ENCODE measurements at regions not wholly inside any gene's neighbourhood (a gene's known extent, or its start where the extent isn't known, plus 50 kb on each side); places are given as distances from the start of the nearest gene placed in this dataset.

DNA sequence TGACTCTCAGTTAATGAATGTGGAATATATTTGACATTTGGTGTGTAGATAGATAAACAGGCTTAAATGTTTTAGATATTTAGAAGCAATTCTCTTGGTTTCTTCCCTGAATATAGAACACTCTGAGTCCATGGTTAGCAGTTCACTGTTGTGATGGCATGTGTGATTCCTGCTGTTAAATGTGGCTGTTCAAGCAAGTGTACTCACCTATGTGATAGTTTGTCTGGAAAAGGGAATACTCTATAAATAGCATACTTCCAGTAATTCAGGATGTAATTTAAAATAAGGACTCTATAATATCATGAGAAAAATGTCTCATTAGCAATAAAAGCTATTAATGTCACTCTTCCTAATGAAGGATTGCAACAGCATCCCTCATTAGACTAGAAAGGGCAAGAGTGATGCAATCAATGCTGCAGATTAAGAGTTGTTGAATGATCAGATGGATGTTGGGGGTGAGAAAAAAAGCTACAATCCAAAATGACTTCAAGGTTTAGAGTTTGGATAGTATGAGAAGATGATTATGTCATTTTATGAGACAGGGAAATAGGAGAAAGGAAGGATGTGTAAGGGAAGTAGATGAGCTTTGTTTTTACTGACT lies 201.8 kb upstream of the WDFY3 start:
- H3K27me3 ChIP-seq = no peaks in the 10 kb centered on the region
- ATAC-seq = no peak
- no peaks in the 10 kb centered on the region for H3K36me3 ChIP-seq (replicated peaks in 1 of 2; ENCODE audit: insufficient read depth in 1 of 2, low read depth in 2 of 2)
- H3K4me3 ChIP-seq = no peak overlapping the region
- intact Hi-C loops (cut with DNase I) = no loop called here
- H3K9me3 ChIP-seq = no peaks in the 10 kb centered on the region
- DNase-seq = no peak
- no peak for TF ChIP-seq POLR2A (IDR thresholded peaks at IDR 0.05)
- TF ChIP-seq, protein P1, sequence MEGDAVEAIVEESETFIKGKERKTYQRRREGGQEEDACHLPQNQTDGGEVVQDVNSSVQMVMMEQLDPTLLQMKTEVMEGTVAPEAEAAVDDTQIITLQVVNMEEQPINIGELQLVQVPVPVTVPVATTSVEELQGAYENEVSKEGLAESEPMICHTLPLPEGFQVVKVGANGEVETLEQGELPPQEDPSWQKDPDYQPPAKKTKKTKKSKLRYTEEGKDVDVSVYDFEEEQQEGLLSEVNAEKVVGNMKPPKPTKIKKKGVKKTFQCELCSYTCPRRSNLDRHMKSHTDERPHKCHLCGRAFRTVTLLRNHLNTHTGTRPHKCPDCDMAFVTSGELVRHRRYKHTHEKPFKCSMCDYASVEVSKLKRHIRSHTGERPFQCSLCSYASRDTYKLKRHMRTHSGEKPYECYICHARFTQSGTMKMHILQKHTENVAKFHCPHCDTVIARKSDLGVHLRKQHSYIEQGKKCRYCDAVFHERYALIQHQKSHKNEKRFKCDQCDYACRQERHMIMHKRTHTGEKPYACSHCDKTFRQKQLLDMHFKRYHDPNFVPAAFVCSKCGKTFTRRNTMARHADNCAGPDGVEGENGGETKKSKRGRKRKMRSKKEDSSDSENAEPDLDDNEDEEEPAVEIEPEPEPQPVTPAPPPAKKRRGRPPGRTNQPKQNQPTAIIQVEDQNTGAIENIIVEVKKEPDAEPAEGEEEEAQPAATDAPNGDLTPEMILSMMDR (IDR thresholded peaks at IDR 0.05) = no peak
- H3K27ac ChIP-seq = no peak overlapping the region
- no peaks in the 10 kb centered on the region for H3K4me1 ChIP-seq

GRCh38 chr4:85170241-85170640 lies 203.8 kb upstream of the WDFY3 start:
- TF ChIP-seq, protein P1 (IDR thresholded peaks at IDR 0.05) = no peak
- no peak for TF ChIP-seq POLR2A (IDR thresholded peaks at IDR 0.05)
- Histone ChIP-seq H3K9me3 (no peaks in the 10 kb centered on the region), H3K4me1 (no peaks in the 10 kb centered on the region), H3K27ac (no peak overlapping the region), H3K27me3 (no peaks in the 10 kb centered on the region), H3K36me3 (replicated peaks in 1 of 2; ENCODE audit: insufficient read depth in 1 of 2, low read depth in 2 of 2) (no peaks in the 10 kb centered on the region), H3K4me3 (no peak overlapping the region)
- ATAC-seq = no peak
- intact Hi-C loops (cut with DNase I) = no loop called here
- no peak for DNase-seq

DNA sequence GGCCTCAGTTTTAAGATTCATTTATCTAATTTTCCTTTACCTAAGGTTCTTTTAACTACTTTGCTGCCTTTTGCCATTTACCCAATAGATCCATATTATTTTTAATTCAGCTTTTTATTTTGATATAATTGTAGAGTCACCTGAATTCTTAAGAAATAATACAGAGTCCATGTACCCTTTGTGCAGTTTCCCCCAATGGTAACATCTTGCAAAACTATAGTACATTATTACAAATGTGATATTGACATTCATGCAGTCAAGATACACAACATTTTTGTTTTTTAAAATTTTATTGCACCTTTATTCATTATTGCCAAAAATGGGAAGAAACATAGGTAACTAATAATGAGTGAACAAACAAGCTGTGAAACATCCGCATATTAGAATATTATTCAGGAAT lies 208.7 kb upstream of the WDFY3 start:
- no peak for ATAC-seq
- WGBS, 2 donors = 90 to 92% methylated on average over 1 of the region's 1 CpG
- intact Hi-C loops (cut with DNase I) = no loop called here

DNA sequence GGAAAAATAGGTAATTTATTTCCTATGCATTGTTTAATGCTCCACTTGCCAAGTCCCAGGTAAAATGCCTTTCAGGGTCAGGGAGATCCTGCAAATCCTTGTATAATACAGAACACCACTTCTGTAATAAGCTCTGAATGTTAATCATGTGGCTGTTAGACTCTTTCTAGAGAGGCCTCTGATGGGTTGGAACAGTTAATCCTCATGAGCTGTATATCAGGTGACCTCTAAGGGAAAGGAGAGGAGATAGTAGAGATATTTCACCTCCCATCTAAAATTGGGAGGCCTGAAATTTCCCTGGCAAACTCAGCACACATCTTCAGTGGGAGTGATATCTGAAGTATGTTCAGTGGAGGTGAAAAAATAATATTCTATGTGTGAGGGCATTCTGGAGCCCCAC lies 210.6 kb upstream of the WDFY3 start:
- TF ChIP-seq, protein P1 (IDR thresholded peaks at IDR 0.05) = no peak
- TF ChIP-seq POLR2A (IDR thresholded peaks at IDR 0.05) = no peak
- Histone ChIP-seq H3K4me3 (no peak overlapping the region), H3K27me3 (no peaks in the 10 kb centered on the region), H3K36me3 (replicated peaks in 1 of 2; ENCODE audit: insufficient read depth in 1 of 2, low read depth in 2 of 2) (no peaks in the 10 kb centered on the region), H3K4me1 (no peaks in the 10 kb centered on the region), H3K9me3 (no peaks in the 10 kb centered on the region), H3K27ac (no peak overlapping the region)
- intact Hi-C loops (cut with DNase I) = no loop called here
- no peak for ATAC-seq
- DNase-seq = no peak

More for the DNA sequence above, 208.7 kb upstream of the WDFY3 start:
- Histone ChIP-seq H3K4me1 (no peaks in the 10 kb centered on the region), H3K4me3 (no peak overlapping the region), H3K27me3 (no peaks in the 10 kb centered on the region), H3K9me3 (no peaks in the 10 kb centered on the region), H3K36me3 (replicated peaks in 1 of 2; ENCODE audit: insufficient read depth in 1 of 2, low read depth in 2 of 2) (no peaks in the 10 kb centered on the region), H3K27ac (no peak overlapping the region)
- no peak for TF ChIP-seq POLR2A (IDR thresholded peaks at IDR 0.05)
- TF ChIP-seq, protein P1 (IDR thresholded peaks at IDR 0.05) = no peak
- DNase-seq = no peak

DNA sequence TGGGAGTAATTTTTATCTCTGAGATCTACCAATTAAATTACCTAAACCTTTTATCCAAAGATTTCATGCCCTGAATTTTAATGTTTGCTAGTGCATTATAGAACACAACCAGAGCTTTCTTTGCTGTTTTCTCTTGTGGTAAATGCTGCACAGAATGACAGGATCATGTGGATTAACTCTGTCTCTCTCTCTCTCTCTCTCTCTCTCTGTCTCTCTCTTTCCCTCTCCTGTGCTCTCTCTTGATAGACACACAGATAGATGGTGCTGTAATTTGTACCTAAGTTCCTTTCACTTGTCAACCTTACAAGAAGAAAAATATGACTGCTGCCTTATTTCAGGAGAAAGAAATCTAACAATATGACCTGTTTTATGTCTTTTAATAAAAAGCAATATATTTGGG lies 211.2 kb upstream of the WDFY3 start:
- ATAC-seq (no peak), DNase-seq (no peak)
- no peaks in the 10 kb centered on the region for H3K27me3 ChIP-seq
- no peak overlapping the region for H3K27ac ChIP-seq
- no peaks in the 10 kb centered on the region for H3K9me3 ChIP-seq
- intact Hi-C loops (cut with DNase I) = no loop called here
- H3K36me3 ChIP-seq (replicated peaks in 1 of 2; ENCODE audit: insufficient read depth in 1 of 2, low read depth in 2 of 2) = no peaks in the 10 kb centered on the region
- H3K4me1 ChIP-seq = no peaks in the 10 kb centered on the region
- no peak overlapping the region for H3K4me3 ChIP-seq
- TF ChIP-seq, protein P1 (IDR thresholded peaks at IDR 0.05) = no peak
- no peak for TF ChIP-seq POLR2A (IDR thresholded peaks at IDR 0.05)
